DLD1 (cell line): ENCODE measurements at regions not wholly inside any gene's neighbourhood (a gene's known extent, or its start where the extent isn't known, plus 50 kb on each side); places are given as distances from the start of the nearest gene placed in this dataset.
"Not testable (repeated sequence)": the region's sequence is repeated elsewhere in the genome, so short reads cannot be mapped to it uniquely, and the experiment has no call there.

Experiments used
- in situ Hi-C: cut with HindIII; loops from 2 replicates; pipeline ENCODE4 v1.10.0; 2017; ENCODE audit warnings: low sequenced_read_pairs

GRCh38 chr21:38095220-38095619 lies 161.6 kb upstream of the KCNJ15 start:
- in situ Hi-C loops = no loop called here

- in situ Hi-C loops = no loop called here
These were observed 159.0 kb upstream of the KCNJ15 start for GRCh38 chr21:38097789-38098188.

- in situ Hi-C loops = no loop called here
These were observed 144.5 kb upstream of the KCNJ15 start for GRCh38 chr21:38112219-38112789.

- in situ Hi-C loops = no loop called here
These were observed 142.0 kb upstream of the KCNJ15 start for GRCh38 chr21:38114717-38115333.

GRCh38 chr21:38115870-38116269 lies 140.9 kb upstream of the KCNJ15 start:
- in situ Hi-C loops = no loop called here

- in situ Hi-C loops = no loop called here
These were observed 137.0 kb upstream of the KCNJ15 start for GRCh38 chr21:38119793-38120192.

- in situ Hi-C loops = not testable (repeated sequence)
These were observed 136.2 kb upstream of the KCNJ15 start for GRCh38 chr21:38120679-38120983.

GRCh38 chr21:38120984-38121855 lies 135.6 kb upstream of the KCNJ15 start:
- in situ Hi-C loops = no loop called here

- in situ Hi-C loops = no loop called here
These were observed 134.7 kb upstream of the KCNJ15 start for GRCh38 chr21:38121888-38122720.

GRCh38 chr21:38123626-38124025 lies 133.2 kb upstream of the KCNJ15 start:
- in situ Hi-C loops = no loop called here

- in situ Hi-C loops = no loop called here
These were observed 130.0 kb upstream of the KCNJ15 start for GRCh38 chr21:38126666-38127303.

GRCh38 chr21:38129711-38130110 lies 127.1 kb upstream of the KCNJ15 start:
- in situ Hi-C loops = no loop called here

- in situ Hi-C loops = no loop called here
These were observed 123.6 kb upstream of the KCNJ15 start for GRCh38 chr21:38133240-38133639.

- in situ Hi-C loops = no loop called here
These were observed 122.5 kb upstream of the KCNJ15 start for GRCh38 chr21:38134084-38134873.

- in situ Hi-C loops = no loop called here
These were observed 120.6 kb upstream of the KCNJ15 start for GRCh38 chr21:38136201-38136600.

- in situ Hi-C loops = no loop called here
These were observed 117.2 kb upstream of the KCNJ15 start for GRCh38 chr21:38139380-38140168.

- in situ Hi-C loops = no loop called here
These were observed 116.4 kb upstream of the KCNJ15 start for GRCh38 chr21:38140207-38140903.

GRCh38 chr21:38142224-38142623 lies 114.6 kb upstream of the KCNJ15 start:
- in situ Hi-C loops = no loop called here

- in situ Hi-C loops = no loop called here
These were observed 112.6 kb upstream of the KCNJ15 start for GRCh38 chr21:38144193-38144592.
